IPS-15b (cell line): ENCODE measurements at regions not wholly inside any gene's neighbourhood (a gene's known extent, or its start where the extent isn't known, plus 50 kb on each side); places are given as distances from the start of the nearest gene placed in this dataset.

Experiments
- H3K27me3 ChIP-seq: one replicate; pipeline ENCODE4 v1.6.1; 2013; ENCODE audit warnings: low read length; ENCODE audit not compliant: control insufficient read depth, insufficient read depth
- H3K36me3 ChIP-seq: one replicate; pipeline ENCODE4 v1.6.1; 2013; ENCODE audit warnings: low read length; ENCODE audit not compliant: control insufficient read depth, insufficient read depth
- H3K4me1 ChIP-seq: one replicate; pipeline ENCODE4 v1.6.1; 2013; ENCODE audit warnings: mild to moderate bottlenecking, low read length; ENCODE audit not compliant: control insufficient read depth, insufficient read depth
- H3K4me3 ChIP-seq: one replicate; pipeline ENCODE4 v1.5.1; 2013; ENCODE audit warnings: low read depth, low read length
- H3K9ac ChIP-seq: one replicate; pipeline ENCODE4 v1.6.1; 2013; ENCODE audit warnings: low read depth, mild to moderate bottlenecking, low read length
- H3K9me3 ChIP-seq: one replicate; pipeline ENCODE4 v1.6.1; 2013; ENCODE audit warnings: mild to moderate bottlenecking, low read length; ENCODE audit not compliant: control insufficient read depth, insufficient read depth

DNA sequence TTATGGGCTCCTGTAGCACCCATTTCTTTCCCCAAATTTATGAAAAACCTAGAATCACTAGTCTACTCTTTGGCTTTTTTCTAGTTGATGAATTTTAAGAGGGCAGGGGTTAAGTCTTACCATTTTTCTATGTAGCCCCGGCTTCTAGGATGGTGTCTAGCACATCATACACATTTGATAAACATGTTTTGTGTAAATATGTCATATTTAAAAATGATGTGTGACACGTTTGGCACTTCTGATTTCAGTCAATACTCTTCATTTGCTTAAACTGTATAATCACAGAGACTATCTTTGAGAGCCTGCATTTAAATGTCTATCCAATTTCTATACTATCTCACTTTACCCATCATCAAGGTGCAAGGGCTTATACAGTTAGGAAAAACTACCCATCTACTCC is 331.1 kb downstream of the TDRD15 start:
- Histone ChIP-seq H3K4me3 (no peak overlapping the region), H3K27me3 (no peaks in the 10 kb centered on the region), H3K9me3 (peaks cover 4% of the 10 kb centered on the region), H3K36me3 (no peaks in the 10 kb centered on the region), H3K4me1 (no peaks in the 10 kb centered on the region), H3K9ac (no peak overlapping the region)

GRCh38 chr2:21461754-21462240 is 338.0 kb downstream of the TDRD15 start:
- Histone ChIP-seq H3K4me3 (no peak overlapping the region), H3K4me1 (no peaks in the 10 kb centered on the region), H3K9me3 (peaks cover 4% of the 10 kb centered on the region), H3K9ac (no peak overlapping the region), H3K36me3 (no peaks in the 10 kb centered on the region), H3K27me3 (no peaks in the 10 kb centered on the region)

GRCh38 chr2:21466341-21466927 is 342.7 kb downstream of the TDRD15 start:
- Histone ChIP-seq H3K9me3 (no peaks in the 10 kb centered on the region), H3K4me3 (no peak overlapping the region), H3K27me3 (no peaks in the 10 kb centered on the region)

DNA sequence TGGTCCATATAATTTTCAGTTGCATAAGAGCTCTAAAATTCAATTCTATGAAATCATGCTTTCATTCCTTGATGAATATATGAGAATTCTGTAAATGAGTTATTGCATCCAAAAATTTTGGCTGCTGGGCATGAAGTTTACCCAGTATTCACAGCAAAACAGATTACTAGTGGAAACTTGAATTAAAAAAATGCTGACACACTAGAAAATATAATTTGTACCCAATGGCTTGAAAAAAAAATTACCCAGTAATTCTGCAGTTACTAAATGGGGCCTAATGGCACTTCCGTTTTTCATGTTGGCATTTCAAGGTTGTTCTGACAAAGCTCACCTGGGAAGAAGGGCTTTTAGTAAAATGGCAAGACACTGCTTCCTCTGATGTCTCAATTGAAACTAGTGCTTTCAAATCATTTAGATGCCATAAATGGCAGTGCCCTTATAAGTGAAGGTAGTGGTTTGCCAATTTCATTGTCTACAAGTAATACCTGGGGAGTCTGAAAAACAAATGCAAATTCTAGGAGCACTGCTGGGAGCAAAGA is 343.6 kb downstream of the TDRD15 start:
- Histone ChIP-seq H3K27me3 (no peaks in the 10 kb centered on the region), H3K9ac (no peak overlapping the region), H3K4me3 (no peak overlapping the region), H3K4me1 (no peaks in the 10 kb centered on the region), H3K36me3 (no peaks in the 10 kb centered on the region), H3K9me3 (no peaks in the 10 kb centered on the region)

More at GRCh38 chr2:21466341-21466927, 342.7 kb downstream of the TDRD15 start:
- no peaks in the 10 kb centered on the region for H3K4me1 ChIP-seq
- H3K9ac ChIP-seq = no peak overlapping the region
- no peaks in the 10 kb centered on the region for H3K36me3 ChIP-seq

GRCh38 chr2:21467910-21468309 is 344.1 kb downstream of the TDRD15 start:
- Histone ChIP-seq H3K36me3 (no peaks in the 10 kb centered on the region), H3K9me3 (no peaks in the 10 kb centered on the region), H3K9ac (no peak overlapping the region), H3K4me3 (no peak overlapping the region), H3K4me1 (no peaks in the 10 kb centered on the region), H3K27me3 (no peaks in the 10 kb centered on the region)

GRCh38 chr2:21468624-21469023 is 344.9 kb downstream of the TDRD15 start:
- no peak overlapping the region for H3K4me3 ChIP-seq
- H3K36me3 ChIP-seq = no peaks in the 10 kb centered on the region
- H3K4me1 ChIP-seq = no peaks in the 10 kb centered on the region
- no peaks in the 10 kb centered on the region for H3K9me3 ChIP-seq
- H3K9ac ChIP-seq = no peak overlapping the region
- H3K27me3 ChIP-seq = no peaks in the 10 kb centered on the region

- Histone ChIP-seq H3K9me3 (no peaks in the 10 kb centered on the region), H3K4me1 (no peaks in the 10 kb centered on the region), H3K27me3 (no peaks in the 10 kb centered on the region), H3K36me3 (no peaks in the 10 kb centered on the region), H3K4me3 (no peak overlapping the region), H3K9ac (no peak overlapping the region)
These were observed 345.4 kb downstream of the TDRD15 start for GRCh38 chr2:21469158-21469557.

- H3K4me1 ChIP-seq = no peaks in the 10 kb centered on the region
- no peak overlapping the region for H3K9ac ChIP-seq
- no peaks in the 10 kb centered on the region for H3K27me3 ChIP-seq
- H3K4me3 ChIP-seq = no peak overlapping the region
- H3K36me3 ChIP-seq = no peaks in the 10 kb centered on the region
- no peaks in the 10 kb centered on the region for H3K9me3 ChIP-seq
These were observed 345.8 kb downstream of the TDRD15 start for GRCh38 chr2:21469564-21469963.

GRCh38 chr2:21480162-21480561 is 356.4 kb downstream of the TDRD15 start:
- Histone ChIP-seq H3K36me3 (no peaks in the 10 kb centered on the region), H3K4me1 (no peaks in the 10 kb centered on the region), H3K9ac (no peak overlapping the region), H3K4me3 (no peak overlapping the region), H3K9me3 (no peaks in the 10 kb centered on the region), H3K27me3 (no peaks in the 10 kb centered on the region)

GRCh38 chr2:21484643-21485042 is 360.9 kb downstream of the TDRD15 start:
- H3K9ac ChIP-seq = no peak overlapping the region
- no peaks in the 10 kb centered on the region for H3K36me3 ChIP-seq
- no peaks in the 10 kb centered on the region for H3K9me3 ChIP-seq
- H3K4me1 ChIP-seq = no peaks in the 10 kb centered on the region
- no peak overlapping the region for H3K4me3 ChIP-seq
- H3K27me3 ChIP-seq = no peaks in the 10 kb centered on the region

- Histone ChIP-seq H3K9me3 (no peaks in the 10 kb centered on the region), H3K4me3 (no peak overlapping the region), H3K4me1 (no peaks in the 10 kb centered on the region), H3K36me3 (no peaks in the 10 kb centered on the region), H3K27me3 (no peaks in the 10 kb centered on the region), H3K9ac (no peak overlapping the region)
These were observed 362.7 kb downstream of the TDRD15 start for GRCh38 chr2:21486445-21486844.

- H3K27me3 ChIP-seq = no peaks in the 10 kb centered on the region
- no peak overlapping the region for H3K9ac ChIP-seq
- H3K36me3 ChIP-seq = no peaks in the 10 kb centered on the region
- no peaks in the 10 kb centered on the region for H3K9me3 ChIP-seq
- no peak overlapping the region for H3K4me3 ChIP-seq
- H3K4me1 ChIP-seq = no peaks in the 10 kb centered on the region
These were observed 365.3 kb downstream of the TDRD15 start for GRCh38 chr2:21489080-21489479.
